GM18951 (cell line): ENCODE measurements at regions not wholly inside any gene's neighbourhood (a gene's known extent, or its start where the extent isn't known, plus 50 kb on each side); places are given as distances from the start of the nearest gene placed in this dataset.

ENCODE experiments used
- POLR2A ChIP-seq: IDR thresholded peaks from 4 replicates; pipeline ENCODE4 v1.6.1; 2011; ENCODE audit warnings: mild to moderate bottlenecking; ENCODE audit not compliant: insufficient read length, insufficient read depth; ENCODE audit errors: extremely low read depth
- in situ Hi-C: fragments of 300-500 bp; cut with MboI; formaldehyde crosslinking; loops from one replicate; pipeline ENCODE4 v1.12.0; 2022; ENCODE audit warnings: low sequenced_read_pairs, mixed read lengths, inconsistent platforms; ENCODE audit not compliant: unreplicated experiment

- no peak for TF ChIP-seq POLR2A
- in situ Hi-C loops: no loop called here
These were observed 99.9 kb downstream of the PRLHR start for GRCh38 chr10:118495499-118495898.

GRCh38 chr10:118491055-118491454, 104.4 kb downstream of the PRLHR start:
- in situ Hi-C loops: no loop called here
- no peak for TF ChIP-seq POLR2A

- no peak for TF ChIP-seq POLR2A
- in situ Hi-C loops: no loop called here
These were observed 106.5 kb downstream of the PRLHR start for GRCh38 chr10:118488710-118489497.

GRCh38 chr10:118485641-118486040, 109.8 kb downstream of the PRLHR start:
- no peak for TF ChIP-seq POLR2A
- in situ Hi-C loops: no loop called here

- in situ Hi-C loops: no loop called here
- TF ChIP-seq POLR2A: no peak
These were observed 111.1 kb downstream of the PRLHR start for GRCh38 chr10:118484152-118484871.

- in situ Hi-C loops: no loop called here
- TF ChIP-seq POLR2A: no peak
These were observed 112.0 kb downstream of the PRLHR start for GRCh38 chr10:118483496-118483895.

- in situ Hi-C loops: no loop called here
- TF ChIP-seq POLR2A: no peak
These were observed 112.8 kb downstream of the PRLHR start for GRCh38 chr10:118482393-118483331.

GRCh38 chr10:118481871-118482270, 113.6 kb downstream of the PRLHR start:
- in situ Hi-C loops: no loop called here
- TF ChIP-seq POLR2A: no peak

- TF ChIP-seq POLR2A: no peak
- in situ Hi-C loops: no loop called here
These were observed 120.2 kb downstream of the PRLHR start for GRCh38 chr10:118475214-118475613.

GRCh38 chr10:118474111-118474510, 121.3 kb downstream of the PRLHR start:
- in situ Hi-C loops: no loop called here
- no peak for TF ChIP-seq POLR2A

- in situ Hi-C loops: no loop called here
- TF ChIP-seq POLR2A: no peak
These were observed 122.0 kb downstream of the PRLHR start for GRCh38 chr10:118473305-118473960.

- TF ChIP-seq POLR2A: no peak
- in situ Hi-C loops: no loop called here
These were observed 122.8 kb downstream of the PRLHR start for GRCh38 chr10:118472415-118473304.
